ENCODE measurements at regions not wholly inside any gene's neighbourhood (a gene's known extent, or its start where the extent isn't known, plus 50 kb on each side); places are given as distances from the start of the nearest gene placed in this dataset.

DNA sequence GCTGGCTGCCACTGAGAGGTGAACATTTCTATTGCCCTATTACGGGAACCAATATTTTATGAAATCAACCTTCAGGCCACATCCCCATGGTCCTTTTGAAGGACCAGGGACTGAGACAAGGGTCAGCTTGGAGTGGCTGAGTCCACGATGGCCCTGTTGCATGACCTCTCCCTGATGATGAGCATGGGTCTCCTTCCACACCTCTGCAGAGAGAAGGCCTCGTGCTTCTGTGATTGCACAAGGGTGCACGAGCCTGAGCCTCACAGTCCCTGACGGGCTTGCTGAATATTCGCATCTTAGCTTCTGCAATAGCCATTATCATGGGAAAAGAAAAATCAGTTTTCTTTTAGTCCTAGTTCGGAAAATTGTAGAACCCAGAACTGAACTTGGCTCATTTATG, 255.0 kb upstream of the IRX2 start:
- DNase-seq, result no peak

DNA sequence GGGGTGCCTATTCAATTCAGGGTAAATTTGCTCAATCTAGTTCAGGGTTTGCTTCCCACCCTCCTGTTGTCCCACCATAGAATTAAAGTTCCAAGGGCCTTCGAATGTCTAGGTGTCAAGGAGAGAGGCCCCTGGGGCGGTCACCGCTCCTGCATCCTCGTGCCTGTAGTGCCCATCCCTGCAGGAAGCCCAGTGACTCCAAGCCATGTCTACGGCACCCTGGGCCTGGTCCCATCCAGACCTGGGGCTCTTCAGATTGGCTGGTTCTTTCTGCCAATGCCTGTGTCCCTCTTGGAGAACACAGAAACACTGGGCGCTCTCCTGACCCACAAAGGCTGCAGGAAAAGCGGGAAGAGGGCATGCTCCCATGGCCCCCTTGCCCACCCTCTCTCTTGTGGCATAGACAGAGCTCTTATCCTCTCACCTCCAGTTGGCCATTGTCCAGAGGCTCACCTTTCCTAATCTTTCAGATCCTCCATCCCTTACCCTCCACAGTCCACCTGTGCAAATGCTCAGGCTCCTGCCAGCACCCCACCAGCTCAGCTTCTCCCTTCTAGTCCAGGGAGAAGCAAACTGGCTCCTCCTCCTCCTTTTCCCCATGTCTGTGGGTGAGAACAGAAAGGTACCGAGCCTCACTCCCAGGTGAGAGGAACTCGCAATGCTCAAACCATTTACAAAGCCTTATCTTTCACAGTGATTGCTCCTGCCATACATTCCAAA, 253.0 kb upstream of the IRX2 start:
- DNase-seq, result no peak

DNA sequence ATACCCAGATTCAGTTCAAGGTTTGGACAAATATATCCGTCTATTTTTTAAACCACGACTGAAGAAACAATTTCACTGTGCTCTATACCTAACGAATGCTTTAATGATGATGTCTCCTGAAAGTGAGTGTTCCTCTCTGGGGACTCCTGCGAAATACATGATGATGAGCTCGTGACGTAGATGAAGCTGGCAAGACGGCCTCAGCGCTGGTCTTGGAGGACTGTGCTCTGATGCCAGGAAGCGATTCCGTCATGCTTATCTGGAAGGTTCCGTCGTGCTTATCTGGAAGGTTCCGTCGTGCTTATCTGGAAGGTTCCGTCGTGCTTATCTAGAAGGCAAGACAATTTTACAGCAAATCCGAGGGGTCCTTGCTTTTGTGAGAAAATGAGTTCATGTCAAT, 250.8 kb upstream of the IRX2 start:
- DNase-seq, result no peak

DNA sequence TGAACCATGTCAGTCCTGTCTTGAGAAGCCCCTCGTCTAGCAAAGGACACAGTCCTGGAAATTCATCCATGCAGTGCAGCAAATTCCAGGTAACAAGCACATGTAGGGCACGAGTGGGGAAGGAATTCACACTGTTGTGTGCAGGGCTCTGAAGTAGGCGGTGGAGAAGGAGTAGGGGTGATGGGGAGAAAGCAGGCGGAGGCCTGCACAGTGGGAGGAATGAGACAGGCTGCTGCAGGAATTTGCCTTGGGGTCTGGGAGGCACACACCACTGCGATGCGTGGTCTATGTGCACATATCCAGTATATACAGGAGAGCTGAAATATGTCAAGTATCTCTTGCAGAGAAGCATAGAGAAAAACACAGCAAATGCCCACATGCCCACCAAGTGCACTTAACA, 249.2 kb upstream of the IRX2 start:
- no peak for DNase-seq

DNA sequence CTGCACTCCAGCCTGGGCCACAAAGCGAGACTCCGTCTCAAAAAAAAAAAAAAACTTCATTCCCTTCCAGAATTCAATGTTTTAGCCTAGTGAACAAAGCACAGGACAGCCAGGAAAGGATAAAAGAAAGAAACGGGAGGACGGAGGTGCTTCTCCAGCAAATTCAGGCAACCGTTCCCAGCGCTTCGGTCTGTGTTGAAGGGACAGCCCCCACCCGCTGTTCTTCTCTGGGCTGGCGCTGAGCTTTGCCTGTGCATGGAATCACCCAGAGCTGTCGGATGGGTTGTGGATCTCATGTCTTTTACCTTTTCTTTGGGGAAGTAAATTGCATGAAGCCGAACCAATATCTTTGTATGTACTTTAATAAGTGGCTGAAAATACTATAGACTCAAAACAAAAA, 248.4 kb upstream of the IRX2 start:
- DNase-seq, result no peak

DNA sequence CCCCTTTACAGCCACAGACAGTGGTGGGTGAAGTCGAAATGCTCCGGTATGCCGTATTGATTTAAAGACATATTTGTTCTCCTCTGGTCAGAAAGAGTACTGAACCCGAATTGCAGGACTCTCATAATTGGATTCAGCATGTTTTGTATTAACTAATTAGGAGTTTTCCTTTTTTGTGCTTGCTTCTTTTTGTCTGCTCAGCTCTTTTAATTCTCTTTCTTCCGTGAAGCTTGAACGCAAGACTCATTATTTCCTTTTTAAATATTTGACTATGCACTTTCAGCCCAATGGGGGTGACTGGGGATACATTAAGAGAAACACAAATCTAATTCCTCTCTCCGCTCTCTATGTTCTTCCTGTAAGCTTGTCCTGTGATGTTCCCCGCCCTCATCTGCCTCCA, 246.6 kb upstream of the IRX2 start:
- no peak for DNase-seq

DNA sequence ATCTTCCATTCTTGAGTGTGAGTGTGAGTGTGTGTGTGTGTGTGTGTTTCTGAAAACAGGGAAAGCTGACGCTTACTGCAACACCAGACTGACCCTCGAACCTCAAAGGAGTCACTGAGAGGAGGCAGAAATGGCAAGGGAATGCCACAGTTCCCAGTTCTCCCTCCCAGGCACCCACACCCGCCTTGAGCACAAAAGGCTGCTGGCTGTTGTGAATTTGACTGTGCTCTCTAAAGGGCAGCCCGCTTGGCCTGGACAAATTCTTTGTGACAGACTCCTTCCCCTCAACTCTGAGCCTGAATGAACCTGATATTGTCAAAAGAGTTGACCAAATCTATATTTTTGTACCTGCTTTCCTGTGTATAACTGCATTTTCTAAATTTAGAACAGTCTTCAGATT, 245.7 kb upstream of the IRX2 start:
- DNase-seq, result no peak

DNA sequence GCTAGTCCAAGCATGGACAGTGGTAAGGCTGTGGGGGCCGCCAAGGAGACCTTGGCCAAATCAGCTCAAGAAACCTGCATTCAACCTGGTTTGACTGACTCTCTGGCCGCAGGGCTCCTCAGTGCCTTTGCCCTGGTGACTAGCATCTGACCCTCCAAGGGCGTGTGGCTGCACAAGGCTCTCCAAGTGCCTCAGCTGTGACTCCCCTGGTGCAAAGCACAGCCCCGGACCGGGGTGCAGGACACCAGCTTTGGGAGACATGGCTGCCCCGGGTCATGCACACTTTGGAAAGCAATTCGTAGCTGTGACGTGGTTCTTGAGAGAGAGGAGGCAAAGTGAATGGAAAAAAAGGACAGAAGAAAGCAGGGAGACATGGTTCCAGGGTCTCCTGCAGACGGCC, 245.2 kb upstream of the IRX2 start:
- DNase-seq, result no peak

DNA sequence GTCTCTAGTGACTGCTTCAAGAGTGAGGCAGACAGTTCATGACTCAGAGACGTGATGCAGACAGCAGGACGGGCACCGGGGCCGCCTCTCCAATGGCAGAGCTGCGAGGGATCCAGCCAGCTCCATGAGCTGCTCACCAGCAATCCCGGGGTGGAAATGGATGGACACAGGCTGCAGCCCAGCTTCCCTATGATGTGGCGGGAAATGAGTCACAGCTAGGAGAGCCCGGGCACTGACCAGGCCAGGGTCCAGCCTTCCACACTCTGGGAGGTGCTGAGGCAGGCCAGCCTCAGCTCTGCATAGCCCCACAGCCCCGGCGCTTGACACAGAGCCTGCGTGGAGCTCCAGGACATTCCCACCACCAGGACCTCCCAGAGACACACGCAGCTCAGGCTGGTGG, 244.8 kb upstream of the IRX2 start:
- DNase-seq, result no peak

DNA sequence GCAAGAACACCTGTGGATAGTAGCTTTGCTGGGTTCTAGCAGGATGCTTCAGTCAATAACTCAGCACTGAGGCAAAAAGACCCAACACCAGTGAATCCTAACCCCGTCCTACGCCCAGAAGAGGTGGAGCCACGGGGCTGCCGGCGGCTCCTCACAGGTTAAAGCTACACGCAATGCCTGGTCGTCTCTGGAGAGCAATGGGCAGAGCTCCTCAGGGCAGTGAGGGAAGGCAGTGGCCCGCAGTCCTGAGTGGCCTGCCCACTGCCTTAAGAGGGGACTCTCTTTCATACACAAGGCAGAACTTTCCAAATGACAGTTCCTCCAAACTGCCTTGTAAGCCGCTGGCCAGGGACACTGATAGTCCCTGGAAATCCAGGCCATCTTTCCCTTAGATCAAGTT, 244.2 kb upstream of the IRX2 start:
- no peak for DNase-seq

DNA sequence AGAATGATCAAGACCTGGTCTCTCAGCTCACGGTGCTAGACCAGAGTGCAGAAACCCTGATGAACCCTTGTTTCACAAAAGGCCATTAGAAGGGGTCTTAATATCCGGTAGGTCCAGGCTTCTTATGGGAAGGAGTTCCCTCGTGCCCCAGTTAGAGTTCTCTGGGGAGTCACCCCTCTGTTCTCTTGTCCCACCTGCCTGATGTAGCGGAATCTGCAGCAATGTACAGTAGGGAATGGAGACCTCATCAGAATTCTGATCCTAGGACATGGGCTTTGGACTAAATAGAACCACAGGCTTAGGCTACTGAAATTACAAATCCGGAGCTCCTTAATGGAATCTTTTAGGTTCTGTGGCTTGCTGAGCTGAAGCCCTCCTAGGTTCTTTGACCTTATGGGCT, 243.6 kb upstream of the IRX2 start:
- no peak for DNase-seq

DNA sequence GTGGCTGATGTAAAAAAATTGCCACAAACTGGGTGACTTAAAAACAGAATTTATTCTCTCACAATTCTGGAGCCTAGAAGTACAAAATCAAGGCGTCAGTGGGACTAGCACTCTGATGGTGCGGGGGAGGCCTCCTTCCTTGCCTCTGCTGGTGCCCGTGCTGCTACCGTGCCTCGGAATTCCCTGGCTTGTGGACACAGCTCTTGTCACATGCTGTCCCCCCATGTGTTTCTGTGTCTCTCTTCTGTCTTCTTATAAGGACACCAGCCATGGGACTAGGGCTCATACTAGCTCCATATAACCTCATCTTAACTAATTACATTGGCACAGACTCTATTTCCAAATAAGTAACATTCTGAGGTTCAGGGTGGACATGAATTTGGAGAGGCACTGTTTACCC, 242.3 kb upstream of the IRX2 start:
- DNase-seq, result no peak

DNA sequence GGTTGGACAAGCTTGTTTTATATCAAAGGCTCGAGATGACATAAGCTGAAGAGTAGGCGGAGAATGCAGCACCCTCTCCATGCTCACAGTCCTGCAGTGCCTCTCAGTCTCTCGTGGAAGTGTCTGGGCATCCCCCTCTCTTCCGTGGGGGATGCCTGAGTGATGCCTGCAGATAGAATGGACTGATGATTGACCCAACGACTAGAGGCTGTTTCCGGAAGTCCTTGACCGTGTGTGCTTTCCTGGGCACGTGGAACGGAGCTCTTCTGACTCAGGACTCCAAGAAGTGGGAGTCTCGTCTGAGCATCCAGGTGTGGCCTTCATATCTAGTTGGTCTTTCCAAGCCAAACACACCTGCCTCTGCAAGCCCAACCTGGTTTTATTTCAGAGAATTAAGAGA, 241.8 kb upstream of the IRX2 start:
- no peak for DNase-seq

DNA sequence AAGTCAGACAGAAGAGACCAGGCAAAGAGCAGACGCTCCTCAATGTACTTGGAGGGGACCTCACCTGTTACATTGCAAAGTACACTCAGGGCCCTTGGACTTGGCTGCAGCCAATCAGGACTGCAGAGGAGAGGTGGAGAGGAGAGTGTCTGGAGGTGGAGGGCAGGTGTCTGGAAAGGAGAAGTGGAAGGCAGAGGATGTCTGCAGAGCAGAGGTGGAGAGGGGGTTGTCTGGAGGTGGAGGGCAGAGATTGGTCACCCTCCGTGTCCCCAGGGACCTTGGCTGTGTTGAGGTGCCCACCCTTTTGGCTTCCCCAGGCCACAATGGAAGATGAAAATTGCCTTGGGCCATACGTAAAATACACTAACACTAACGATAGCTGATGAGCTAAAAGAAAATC, 241.3 kb upstream of the IRX2 start:
- DNase-seq, result no peak

DNA sequence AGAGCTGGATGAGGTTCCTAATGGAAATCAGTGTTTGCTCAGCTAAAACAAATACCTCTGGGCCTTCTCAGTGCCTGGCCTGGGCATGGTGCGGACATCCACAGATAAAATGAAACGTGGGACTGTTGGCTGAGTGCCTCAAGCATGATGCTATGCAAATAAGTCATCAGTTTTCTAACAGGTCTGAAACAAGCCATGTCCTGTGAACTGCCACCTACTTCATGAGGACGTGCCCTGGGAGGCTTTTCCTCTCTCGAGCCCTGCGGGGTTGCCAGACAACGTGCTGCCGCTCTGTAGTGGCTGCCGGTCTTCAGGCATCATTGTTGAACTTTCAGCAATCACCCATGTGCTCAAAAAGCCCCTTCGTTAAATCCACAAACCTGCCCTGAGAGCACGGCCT, 240.4 kb upstream of the IRX2 start:
- DNase-seq, result no peak

DNA sequence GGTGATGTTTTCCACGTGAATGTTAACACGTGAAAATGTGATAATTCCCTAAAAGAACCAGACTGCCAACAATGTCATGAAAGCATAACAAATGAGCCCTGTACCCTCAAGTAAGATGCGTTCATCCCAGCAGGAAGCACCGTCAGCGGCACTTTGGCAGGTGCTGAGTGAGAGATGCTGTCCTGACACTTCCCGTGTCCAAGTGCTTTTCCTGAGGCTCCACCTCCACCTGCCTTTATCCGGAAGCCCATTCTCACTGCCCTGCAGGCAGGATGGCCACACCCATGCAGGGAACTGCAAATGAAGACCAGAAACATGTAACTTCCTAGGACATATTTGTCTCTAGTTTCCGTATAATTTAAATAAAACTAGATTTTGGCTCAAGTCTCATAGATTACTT, 238.0 kb upstream of the IRX2 start:
- DNase-seq, result no peak

DNA sequence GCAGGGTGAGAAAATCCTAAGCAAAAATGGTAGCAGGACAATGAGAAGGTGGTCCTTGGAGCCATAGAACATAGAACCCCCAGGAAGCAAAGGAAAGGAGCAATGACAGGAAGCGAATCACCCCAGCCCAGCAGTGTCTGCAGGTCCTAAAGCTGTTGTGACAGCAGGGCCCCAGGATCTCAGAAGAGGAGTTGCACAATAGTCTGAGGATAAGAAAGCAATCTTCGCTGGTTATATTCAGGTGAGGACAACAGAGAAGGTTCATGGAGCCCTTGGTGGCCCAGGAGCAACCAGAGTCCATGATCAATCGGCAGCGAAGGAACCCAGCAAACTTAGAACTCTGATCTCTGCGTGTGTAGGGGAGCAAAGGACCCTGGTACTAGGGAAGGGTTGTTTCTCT, 234.8 kb upstream of the IRX2 start:
- no peak for DNase-seq

DNA sequence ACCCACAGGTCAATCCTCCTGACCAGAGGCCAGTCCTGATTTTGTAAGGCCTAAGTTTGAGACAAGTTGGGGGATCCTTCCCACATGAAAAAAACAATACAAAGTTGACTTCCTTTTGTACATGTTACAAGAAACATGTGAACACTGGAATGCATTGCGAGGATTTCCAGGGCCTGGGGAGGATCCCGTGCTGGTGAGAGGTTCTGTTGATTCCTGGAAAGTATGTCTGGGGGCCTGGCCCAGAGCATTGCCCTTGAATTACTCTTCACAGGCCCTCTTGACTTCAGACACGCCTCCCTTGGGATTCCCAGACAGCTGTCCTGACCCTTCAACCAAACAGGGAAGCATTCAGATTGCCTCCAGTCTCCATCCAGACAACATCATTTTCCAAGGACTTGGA, 234.2 kb upstream of the IRX2 start:
- DNase-seq, result no peak

DNA sequence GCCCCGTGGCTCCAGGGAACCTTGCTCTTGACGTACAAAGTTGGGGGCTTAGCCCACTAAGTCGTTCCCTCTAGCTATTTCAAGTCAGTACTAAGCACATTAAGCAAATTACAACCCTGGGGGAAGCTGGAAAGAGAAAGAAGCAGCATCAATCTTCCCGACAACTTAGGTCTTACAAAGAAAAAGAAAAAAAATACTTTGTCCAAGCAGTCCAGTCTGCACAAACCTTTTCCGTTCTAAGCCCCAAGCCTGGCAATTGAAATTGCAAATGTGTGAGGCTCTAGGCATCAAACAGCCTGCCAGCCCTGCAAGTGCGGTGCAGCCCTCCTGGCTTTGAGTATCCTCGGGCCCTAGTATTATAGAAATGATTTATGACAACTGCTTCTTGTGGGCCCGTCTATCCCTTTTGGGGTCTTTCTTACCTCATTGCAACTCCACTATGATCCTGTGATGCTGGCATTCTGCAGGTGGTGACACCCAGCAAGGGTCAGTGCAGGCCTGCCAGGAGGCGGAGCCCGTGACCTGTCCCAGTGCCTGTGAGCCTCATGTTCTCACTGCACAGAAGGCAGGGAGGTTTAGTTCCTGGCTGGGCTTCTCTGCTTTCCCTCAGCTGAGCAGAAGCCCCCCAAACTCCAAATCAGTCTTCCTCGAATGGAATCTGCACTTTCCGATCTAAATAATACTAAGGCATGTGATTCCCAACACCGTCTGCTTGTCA, 232.3 kb upstream of the IRX2 start:
- DNase-seq, result no peak

DNA sequence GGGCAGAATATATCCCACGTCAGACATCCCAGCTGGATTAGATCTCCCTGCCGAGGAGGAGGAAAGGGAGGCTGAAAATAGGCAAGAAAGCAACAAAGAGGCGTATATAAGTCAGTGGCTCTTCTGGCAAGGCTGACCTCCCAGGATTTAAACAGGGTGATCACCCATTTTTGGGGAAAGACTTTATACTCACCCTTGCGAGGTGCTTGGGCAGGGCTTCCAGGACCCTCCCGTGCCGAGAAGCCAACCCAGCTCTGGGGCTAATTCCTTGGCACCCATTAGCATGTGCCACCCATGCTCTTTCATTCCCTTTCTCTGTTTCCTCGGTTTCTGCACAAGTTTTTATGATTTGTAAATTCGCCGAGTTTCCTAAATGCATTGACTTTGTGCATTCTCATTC, 230.2 kb upstream of the IRX2 start:
- no peak for DNase-seq

DNA sequence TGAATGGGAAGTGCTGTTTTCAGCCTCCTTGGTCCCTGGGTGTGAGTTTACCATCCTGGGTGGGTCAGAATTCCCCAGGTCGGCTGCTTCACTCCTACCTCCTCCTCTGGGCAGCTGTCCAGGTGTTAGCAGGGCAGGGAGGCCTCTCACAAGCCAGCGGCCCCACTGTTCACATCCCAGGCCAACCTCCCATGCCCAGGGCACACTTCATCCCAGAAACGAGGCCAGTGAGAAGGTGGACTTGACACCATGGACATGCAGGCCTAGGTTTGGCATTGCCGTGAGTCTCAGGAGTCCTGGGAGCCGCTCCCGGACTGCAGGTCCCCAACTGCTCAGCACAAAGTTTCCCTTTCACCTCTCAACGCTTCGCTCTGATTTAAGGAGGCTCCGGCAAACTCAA, 229.6 kb upstream of the IRX2 start:
- no peak for DNase-seq

DNA sequence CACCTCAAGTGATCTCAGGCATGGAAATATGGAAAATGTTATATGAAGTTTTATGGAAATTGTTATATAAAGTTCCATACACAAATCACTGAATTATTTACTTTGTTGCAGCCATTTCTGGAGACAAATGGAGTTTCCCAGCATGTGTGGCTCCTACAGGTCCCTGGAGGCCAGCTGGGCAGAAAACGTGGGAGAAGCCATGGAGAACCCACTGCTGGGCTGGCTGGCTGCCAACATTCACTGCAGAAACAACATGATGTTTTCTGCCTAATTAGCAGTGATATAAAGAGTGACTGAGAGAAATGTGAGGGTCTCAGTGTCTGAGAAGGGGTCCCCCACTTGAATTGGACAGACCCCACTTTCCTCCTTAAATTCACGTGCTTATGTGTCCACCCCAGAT, 208.8 kb upstream of the IRX2 start:
- no peak for DNase-seq

DNA sequence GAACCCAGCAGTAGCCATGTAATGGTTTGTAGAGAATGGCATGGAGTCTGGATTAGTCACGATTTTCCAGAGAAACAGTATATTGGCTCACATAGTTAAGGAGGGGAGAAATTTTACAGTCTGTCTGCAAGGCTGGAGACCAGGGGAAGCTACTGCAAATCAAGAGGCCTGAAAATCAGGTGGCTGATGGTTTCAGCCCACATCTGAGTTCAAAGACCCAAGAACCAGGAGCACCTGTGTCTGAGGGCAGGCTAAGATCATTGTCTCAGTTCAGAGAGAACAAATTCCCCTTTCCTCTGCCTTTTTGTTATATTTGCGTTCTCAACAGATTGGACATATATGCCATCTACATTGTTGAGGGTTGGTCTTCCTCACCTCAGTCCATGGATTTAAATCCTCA, 207.5 kb upstream of the IRX2 start:
- DNase-seq, result no peak

DNA sequence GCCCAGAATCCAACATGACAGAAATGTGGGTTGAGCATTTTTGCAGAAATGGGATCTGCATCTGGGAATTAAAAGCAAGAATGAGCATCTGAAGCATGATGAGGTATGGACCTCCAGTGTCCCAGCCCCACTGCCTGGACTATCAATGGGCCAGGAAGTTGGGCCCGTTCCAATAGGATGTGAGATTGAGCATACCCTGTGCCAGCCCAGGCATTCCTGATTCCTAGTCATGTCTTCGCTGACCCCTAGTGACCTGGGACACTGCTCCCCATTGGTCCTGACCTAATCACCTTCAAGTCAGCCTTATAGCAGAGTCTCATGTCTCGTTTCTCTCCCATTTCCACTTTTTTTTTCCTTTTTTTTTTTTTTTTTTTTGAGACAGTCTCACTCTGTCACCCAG, 197.4 kb upstream of the IRX2 start:
- DNase-seq, result no peak

DNA sequence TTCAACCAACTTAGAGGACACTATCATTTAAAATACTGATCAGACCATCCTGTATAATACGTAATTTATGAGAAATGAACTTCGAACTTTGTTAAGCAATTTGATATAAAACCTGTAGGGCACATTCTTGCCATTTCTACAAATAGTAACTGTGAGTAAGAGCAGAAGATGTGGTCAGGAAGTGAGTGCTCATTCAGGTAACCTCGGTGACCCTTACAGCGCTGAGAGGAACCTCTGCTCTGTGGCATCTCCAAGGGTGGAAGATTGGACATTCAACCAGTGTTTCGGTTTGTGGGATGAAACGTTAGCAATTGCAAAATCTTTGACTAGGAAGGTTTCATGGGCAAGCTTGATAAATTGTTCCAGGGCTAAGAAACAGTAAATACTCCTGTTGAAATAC, 194.8 kb upstream of the IRX2 start:
- no peak for DNase-seq

Data from activated gamma-delta T cell (primary cell).